HAP-1 (cell line): ENCODE measurements at regions not wholly inside any gene's neighbourhood (a gene's known extent, or its start where the extent isn't known, plus 50 kb on each side); places are given as distances from the start of the nearest gene placed in this dataset.

Experiments
- DNase-seq, 2 experiments: peaks; one replicate each; pipeline ENCODE4 v3.0.0-alpha.2; 2016 to 2020; ENCODE audit warnings: low spot score in 2 of 2
- H3K27me3 ChIP-seq: fragments of 250-450 bp; sonication (Bioruptor Pico); 2 replicates; pipeline ENCODE4 v1.5.1; 2020; ENCODE audit warnings: low read depth, mild to moderate bottlenecking, moderate library complexity
- H3K36me3 ChIP-seq: fragments of 250-450 bp; sonication (Bioruptor Pico); replicated peaks from 2 replicates; pipeline ENCODE4 v1.5.1; 2020; ENCODE audit warnings: mild to moderate bottlenecking
- H3K4me1 ChIP-seq: fragments of 250-450 bp; sonication (Bioruptor Pico); 2 replicates; pipeline ENCODE4 v1.5.1; 2020; ENCODE audit warnings: mild to moderate bottlenecking
- H3K4me3 ChIP-seq: fragments of 250-450 bp; sonication (Bioruptor Pico); 2 replicates; pipeline ENCODE4 v1.5.1; 2020; ENCODE audit warnings: mild to moderate bottlenecking, moderate library complexity
- H3K9me3 ChIP-seq: fragments of 250-450 bp; sonication (Bioruptor Pico); 2 replicates; pipeline ENCODE4 v1.5.1; 2020; ENCODE audit warnings: mild to moderate bottlenecking, moderate library complexity
- in situ Hi-C: fragments of 300-500 bp; cut with MboI; formaldehyde crosslinking; loops from 3 replicates; pipeline ENCODE4 v1.14.3; 2020; ENCODE audit warnings: low sequenced_read_pairs, inconsistent platforms, mixed read lengths

GRCh38 chr5:89447027-89447426, 564.0 kb upstream of the MEF2C start:
- DNase-seq = no peak
- no peaks in the 10 kb centered on the region; the same call in none of the 2 replicates for H3K4me1 ChIP-seq
- in situ Hi-C loops = no loop called here

DNA sequence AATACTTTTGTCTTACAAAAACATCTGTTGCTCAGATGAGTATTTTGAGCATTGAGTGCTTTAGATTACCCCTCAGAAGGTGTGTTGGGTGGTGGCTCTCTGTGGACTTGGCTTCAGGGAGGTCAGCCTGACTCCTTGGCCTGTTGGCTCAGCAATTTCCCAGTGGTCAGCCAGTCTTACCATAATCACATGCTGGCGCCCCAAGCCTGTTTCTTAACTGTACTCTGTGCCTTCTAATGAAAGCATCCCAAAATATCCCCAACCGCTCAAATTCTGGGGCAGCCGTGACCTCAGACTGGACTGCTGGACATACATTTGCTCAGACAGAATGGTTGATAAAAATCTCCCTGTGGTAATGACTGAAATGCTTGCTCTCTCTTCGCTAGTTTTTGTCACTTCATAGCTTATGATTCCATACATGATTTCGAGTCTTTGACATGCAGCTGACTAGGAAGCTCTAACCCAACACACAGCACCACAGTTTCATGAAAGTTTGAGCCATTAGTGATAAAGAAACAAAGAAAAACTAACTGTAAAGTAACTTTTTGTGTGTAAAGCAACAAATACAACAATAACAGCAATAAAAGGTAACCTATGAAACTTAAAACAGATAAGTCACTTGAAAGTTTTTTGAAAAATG, 562.2 kb upstream of the MEF2C start:
- Histone ChIP-seq H3K9me3 (no peaks in the 10 kb centered on the region), H3K27me3 (no peaks in the 10 kb centered on the region)
- in situ Hi-C loops = no loop called here

More at GRCh38 chr5:89447027-89447426, 564.0 kb upstream of the MEF2C start:
- Histone ChIP-seq H3K4me3 (no peak overlapping the region), H3K9me3 (no peaks in the 10 kb centered on the region), H3K27me3 (no peaks in the 10 kb centered on the region), H3K36me3 (no peaks in the 10 kb centered on the region)

GRCh38 chr5:89444088-89444487, 561.1 kb upstream of the MEF2C start:
- Histone ChIP-seq H3K27me3 (no peaks in the 10 kb centered on the region), H3K36me3 (no peaks in the 10 kb centered on the region), H3K4me1 (no peaks in the 10 kb centered on the region; the same call in none of the 2 replicates), H3K9me3 (no peaks in the 10 kb centered on the region), H3K4me3 (no peak overlapping the region)
- DNase-seq = no peak
- in situ Hi-C loops = no loop called here

More for the DNA sequence above, 562.2 kb upstream of the MEF2C start:
- Histone ChIP-seq H3K36me3 (no peaks in the 10 kb centered on the region), H3K4me1 (no peaks in the 10 kb centered on the region; the same call in none of the 2 replicates), H3K4me3 (no peak overlapping the region)
- DNase-seq = no peak

DNA sequence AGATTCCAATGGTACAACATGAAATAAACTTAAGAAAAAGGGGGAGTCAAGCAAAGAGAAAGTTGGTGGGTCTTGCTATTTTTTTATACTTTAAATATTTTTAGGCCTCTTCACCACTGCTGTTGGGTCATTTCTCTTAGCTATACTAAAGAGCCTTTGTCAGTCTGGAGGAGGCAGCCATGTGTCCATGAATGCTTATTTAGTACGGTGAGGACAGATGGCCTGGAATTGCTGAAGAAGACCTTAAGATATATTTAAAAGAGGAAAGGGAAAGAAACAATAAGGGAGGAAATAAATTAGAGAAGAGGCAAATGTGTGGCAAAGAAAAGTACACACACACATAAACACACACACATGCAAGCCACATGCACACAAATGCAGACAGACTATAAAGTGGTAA, 560.5 kb upstream of the MEF2C start:
- no peaks in the 10 kb centered on the region for H3K36me3 ChIP-seq
- H3K9me3 ChIP-seq = no peaks in the 10 kb centered on the region
- no peak overlapping the region for H3K4me3 ChIP-seq
- H3K27me3 ChIP-seq = no peaks in the 10 kb centered on the region
- no peaks in the 10 kb centered on the region; the same call in none of the 2 replicates for H3K4me1 ChIP-seq
- in situ Hi-C loops = no loop called here
- no peak for DNase-seq

GRCh38 chr5:89441965-89442364, 559.0 kb upstream of the MEF2C start:
- Histone ChIP-seq H3K27me3 (no peaks in the 10 kb centered on the region), H3K4me1 (no peaks in the 10 kb centered on the region), H3K36me3 (no peaks in the 10 kb centered on the region), H3K4me3 (no peak overlapping the region), H3K9me3 (no peaks in the 10 kb centered on the region)
- in situ Hi-C loops = no loop called here
- DNase-seq = no peak

GRCh38 chr5:89440670-89441069, 557.7 kb upstream of the MEF2C start:
- no peak for DNase-seq
- in situ Hi-C loops = no loop called here
- no peaks in the 10 kb centered on the region for H3K36me3 ChIP-seq
- no peaks in the 10 kb centered on the region for H3K27me3 ChIP-seq
- no peaks in the 10 kb centered on the region for H3K9me3 ChIP-seq
- H3K4me1 ChIP-seq = no peaks in the 10 kb centered on the region
- H3K4me3 ChIP-seq = no peak overlapping the region

DNA sequence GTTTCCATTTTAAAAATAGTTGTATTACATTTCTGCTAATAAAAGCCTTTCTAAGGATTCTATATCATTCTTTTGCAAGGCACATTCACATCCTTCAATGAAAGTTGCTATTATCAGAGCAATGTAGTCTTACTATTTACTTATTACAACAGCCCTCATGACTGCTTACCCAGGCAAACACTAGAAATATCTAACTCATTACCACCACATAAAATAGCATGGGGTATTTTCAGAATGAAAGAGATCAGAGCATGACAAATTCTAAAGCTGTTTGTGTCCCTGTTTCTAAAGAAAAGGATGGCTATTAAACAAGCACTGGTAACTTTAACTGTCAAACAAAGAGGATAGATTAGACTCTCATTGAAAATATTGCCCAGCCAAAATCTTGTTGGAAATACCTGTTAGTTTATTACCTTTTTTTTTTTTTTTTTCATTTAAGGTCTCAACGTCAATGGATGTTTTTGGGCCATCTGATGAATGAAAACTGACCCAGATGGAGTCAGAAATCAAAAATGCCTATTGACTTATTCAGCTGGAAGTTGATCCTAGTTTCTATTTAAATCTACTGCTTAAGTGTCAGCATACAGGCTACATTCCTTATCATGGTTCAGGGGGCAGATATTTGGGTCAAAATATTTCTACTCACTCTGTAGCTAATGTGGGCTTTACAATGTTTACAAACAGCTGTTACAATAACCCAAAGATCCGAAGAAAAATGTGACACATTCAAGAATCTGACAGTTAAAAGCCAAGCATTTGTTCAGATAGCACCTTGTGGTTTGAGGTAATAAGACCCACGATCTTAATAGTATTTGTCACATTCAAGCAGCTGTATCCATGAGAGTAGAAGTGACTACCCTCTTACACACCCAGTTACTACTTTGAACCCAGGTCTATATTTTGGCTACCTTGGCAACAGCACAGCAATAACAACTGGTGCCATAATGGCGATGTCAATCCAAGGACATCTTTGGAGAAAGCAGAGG, 554.8 kb upstream of the MEF2C start:
- no peak overlapping the region for H3K4me3 ChIP-seq
- no peaks in the 10 kb centered on the region for H3K9me3 ChIP-seq
- H3K36me3 ChIP-seq = no peaks in the 10 kb centered on the region
- H3K27me3 ChIP-seq = no peaks in the 10 kb centered on the region
- no peaks in the 10 kb centered on the region for H3K4me1 ChIP-seq
- no peak for DNase-seq
- in situ Hi-C loops = no loop called here

DNA sequence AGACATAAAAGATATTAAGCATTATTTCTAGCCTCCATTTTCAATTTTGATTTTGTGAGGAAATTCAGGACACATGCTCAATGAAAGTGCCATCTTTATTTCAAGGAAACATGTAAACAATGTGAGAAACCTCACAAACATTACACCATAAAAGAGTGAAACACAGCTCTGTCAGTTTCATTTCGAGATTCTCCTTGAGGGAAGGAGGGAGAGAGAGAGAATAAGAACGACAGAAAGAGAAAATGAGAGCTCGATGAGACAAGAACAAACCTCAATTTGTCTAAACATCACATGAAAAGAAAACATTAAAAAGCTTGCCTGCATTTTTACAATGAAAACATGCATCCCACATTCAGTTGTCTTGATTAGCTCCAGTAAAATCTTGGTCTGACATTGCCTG, 553.5 kb upstream of the MEF2C start:
- no peak for DNase-seq
- Histone ChIP-seq H3K4me1 (no peaks in the 10 kb centered on the region), H3K27me3 (no peaks in the 10 kb centered on the region), H3K9me3 (no peaks in the 10 kb centered on the region), H3K4me3 (no peak overlapping the region), H3K36me3 (no peaks in the 10 kb centered on the region)
- in situ Hi-C loops = no loop called here

DNA sequence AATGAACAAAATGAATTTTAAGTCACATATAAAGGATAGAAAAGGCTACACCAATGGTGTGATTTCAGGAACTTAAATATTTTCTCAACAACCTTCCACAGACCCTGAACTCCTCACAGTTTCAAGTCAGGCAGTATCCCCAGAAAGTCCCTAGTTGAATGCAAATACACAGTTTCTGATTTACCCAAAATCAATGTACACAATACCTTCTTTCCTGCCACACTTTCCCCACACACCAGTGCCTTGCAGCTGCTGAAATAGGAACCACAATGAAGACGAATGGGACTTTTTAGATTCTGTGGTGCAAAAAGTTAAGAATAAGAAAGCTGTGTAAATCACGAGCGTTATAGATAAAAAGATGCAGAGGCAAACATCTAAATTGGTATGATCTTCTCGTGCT, 552.4 kb upstream of the MEF2C start:
- Histone ChIP-seq H3K4me3 (no peak overlapping the region), H3K36me3 (no peaks in the 10 kb centered on the region), H3K4me1 (no peaks in the 10 kb centered on the region), H3K9me3 (no peaks in the 10 kb centered on the region), H3K27me3 (no peaks in the 10 kb centered on the region)
- in situ Hi-C loops = no loop called here
- no peak for DNase-seq

DNA sequence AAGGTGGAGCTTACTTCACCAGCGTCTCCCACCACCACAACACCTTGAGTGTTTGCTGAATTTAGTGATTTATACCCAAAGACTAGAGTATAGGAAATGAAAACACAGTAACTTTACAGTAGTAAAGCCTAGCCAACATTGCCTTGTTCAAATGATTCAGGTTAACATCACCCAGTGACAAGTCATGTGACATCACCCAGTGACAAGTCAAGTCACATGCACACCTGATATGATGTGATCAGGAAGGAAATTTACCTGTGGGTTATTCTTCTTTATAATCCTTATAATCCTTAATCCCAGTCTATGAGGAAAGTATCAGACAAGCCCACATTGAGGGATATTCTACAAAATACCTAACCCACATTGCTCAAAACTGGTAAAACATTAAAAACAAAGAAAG, 545.6 kb upstream of the MEF2C start:
- no peak for DNase-seq
- H3K4me1 ChIP-seq = no peaks in the 10 kb centered on the region
- H3K36me3 ChIP-seq = no peaks in the 10 kb centered on the region
- no peaks in the 10 kb centered on the region for H3K9me3 ChIP-seq
- in situ Hi-C loops = no loop called here
- H3K27me3 ChIP-seq = no peaks in the 10 kb centered on the region
- no peak overlapping the region for H3K4me3 ChIP-seq

- in situ Hi-C loops = no loop called here
- H3K9me3 ChIP-seq = no peaks in the 10 kb centered on the region
- H3K4me3 ChIP-seq = no peak overlapping the region
- H3K36me3 ChIP-seq = no peaks in the 10 kb centered on the region
- H3K4me1 ChIP-seq = no peaks in the 10 kb centered on the region
- no peak for DNase-seq
- H3K27me3 ChIP-seq = no peaks in the 10 kb centered on the region
Observed at GRCh38 chr5:89425062-89425461, 542.1 kb upstream of the MEF2C start.

DNA sequence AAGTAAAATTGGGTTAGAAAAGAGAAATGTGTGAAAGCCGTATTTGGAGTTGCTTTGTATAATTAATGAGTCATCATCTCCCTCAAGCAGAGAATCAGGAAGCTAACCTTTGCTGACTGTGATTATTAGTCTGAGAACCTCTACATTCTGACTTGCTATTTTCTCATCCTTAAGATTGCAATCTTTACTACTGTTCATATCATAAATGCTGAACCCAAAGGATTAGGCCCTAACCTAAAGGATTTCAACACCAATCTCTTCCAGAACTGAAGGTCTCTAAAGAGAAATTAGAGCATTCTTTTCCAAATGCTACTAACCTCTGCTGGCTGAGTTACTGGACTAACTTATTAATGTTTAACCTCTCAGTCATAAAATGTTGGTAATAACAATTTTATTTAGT, 538.1 kb upstream of the MEF2C start:
- in situ Hi-C loops = no loop called here
- no peak for DNase-seq
- no peak overlapping the region for H3K4me3 ChIP-seq

GRCh38 chr5:89418407-89419085, 535.6 kb upstream of the MEF2C start:
- Histone ChIP-seq H3K9me3 (no peaks in the 10 kb centered on the region), H3K4me3 (no peak overlapping the region), H3K36me3 (no peaks in the 10 kb centered on the region), H3K4me1 (no peaks in the 10 kb centered on the region), H3K27me3 (no peaks in the 10 kb centered on the region)
- in situ Hi-C loops = no loop called here
- no peak for DNase-seq

More for the DNA sequence above, 538.1 kb upstream of the MEF2C start:
- no peaks in the 10 kb centered on the region for H3K9me3 ChIP-seq
- H3K36me3 ChIP-seq = no peaks in the 10 kb centered on the region
- H3K4me1 ChIP-seq = no peaks in the 10 kb centered on the region
- H3K27me3 ChIP-seq = no peaks in the 10 kb centered on the region

- H3K36me3 ChIP-seq = no peaks in the 10 kb centered on the region
- no peaks in the 10 kb centered on the region for H3K9me3 ChIP-seq
- DNase-seq = no peak
- H3K4me3 ChIP-seq = no peak overlapping the region
- no peaks in the 10 kb centered on the region for H3K27me3 ChIP-seq
- in situ Hi-C loops = no loop called here
- no peaks in the 10 kb centered on the region for H3K4me1 ChIP-seq
Observed at GRCh38 chr5:89417990-89418389, 535.0 kb upstream of the MEF2C start.
